HCT116 (cell line): ENCODE measurements at regions not wholly inside any gene's neighbourhood (a gene's known extent, or its start where the extent isn't known, plus 50 kb on each side); places are given as distances from the start of the nearest gene placed in this dataset.

Experiments
- ATAC-seq: fragments of 200-7000 bp; cut with Tn5 transposase; 2 replicates; pipeline ENCODE4 v1.9.1; 2020; ENCODE audit warnings: mild to moderate bottlenecking, moderate library complexity
- BruUV-seq: library from RNA; stranded (reverse); fragments of 400-500 nt; replicated peaks from 2 replicates; lab custom pipeline; 2021; lab: Mats Ljungman, UMichigan
- CTCF ChIA-PET: fragments of 300-600 bp; sonication (Branson Sonifier 250); formaldehyde crosslinking; loops from one replicate; lab custom pipeline; 2021; ENCODE audit warnings: antibody characterized with exemption; lab: Charles Lee
- POLR2A ChIA-PET: fragments of 300-600, 350-600 bp; sonication (Branson Sonifier 250); formaldehyde crosslinking; loops from one replicate; lab custom pipeline; 2021; ENCODE audit warnings: antibody characterized with exemption; lab: Charles Lee
- RAD21 ChIA-PET, 2 experiments: fragments of 300-600 bp; sonication (Branson Sonifier 250); formaldehyde crosslinking; loops; one replicate each; lab custom pipeline; 2023; ENCODE audit warnings: low total read pairs in 2 of 2; ENCODE audit not compliant: uncharacterized antibody in 2 of 2, unreplicated experiment in 2 of 2, low non-redundant PET in 1 of 2; lab: Charles Lee
- DNase-seq: peaks from one replicate; pipeline ENCODE4 v3.0.0-alpha.2; 2010; ENCODE audit warnings: low read depth, low spot score
- H2AFZ ChIP-seq: fragments of 200-600 bp; shearing (Covaris generic), sonication (generic); 2 replicates; pipeline ENCODE4 v1.6.1; 2017; ENCODE audit warnings: low read depth, mixed run types, mixed read lengths, antibody characterized with exemption, low read length; ENCODE audit not compliant: poor library complexity, severe bottlenecking
- H3K27ac ChIP-seq: 2 replicates; pipeline ENCODE4 v1.5.1; 2012; ENCODE audit warnings: low read depth, low read length
- H3K27me3 ChIP-seq: fragments of 200-600 bp; sonication (generic); 2 replicates; pipeline ENCODE4 v1.6.1; 2016; ENCODE audit warnings: mixed run types, low read length, mixed read lengths; ENCODE audit not compliant: insufficient read depth
- H3K36me3 ChIP-seq, 2 experiments: fragments of 200-500 bp in 1 of 2; fragments of 200-600 bp in 1 of 2; sonication (Bioruptor generic) in 1 of 2; sonication (generic) in 1 of 2; 2 replicates each; pipeline versions ENCODE4 v1.5.1 to v1.6.1; 2014 to 2016; ENCODE audit warnings: low read length in 2 of 2, inconsistent platforms in 1 of 2, mixed read lengths in 1 of 2, mixed run types in 1 of 2; ENCODE audit not compliant: insufficient read depth in 2 of 2, control insufficient read depth in 1 of 2
- H3K4me1 ChIP-seq, 2 experiments: fragments of 200-600 bp in 1 of 2; sonication (generic) in 1 of 2; 2 replicates each; pipeline versions ENCODE4 v1.5.1 to v1.6.1; 2012 to 2017; ENCODE audit warnings: low read length in 2 of 2, inconsistent platforms in 1 of 2, mild to moderate bottlenecking in 1 of 2, mixed read lengths in 1 of 2, mixed run types in 1 of 2, moderate library complexity in 1 of 2; ENCODE audit not compliant: insufficient read depth in 2 of 2, control insufficient read depth in 1 of 2
- H3K4me2 ChIP-seq: fragments of 200-600 bp; sonication (generic); 2 replicates; pipeline ENCODE4 v1.6.1; 2017; ENCODE audit warnings: mixed run types, low read length, mixed read lengths
- H3K4me3 ChIP-seq, 2 experiments: fragments of 200-600 bp in 1 of 2; sonication (generic) in 1 of 2; replicated peaks in 1 of 2; 2 replicates each; pipeline ENCODE4 v1.5.1; 2011 to 2016; ENCODE audit warnings: low read length in 2 of 2, control low read depth in 1 of 2, low read depth in 1 of 2, mild to moderate bottlenecking in 1 of 2, mixed read lengths in 1 of 2, mixed run types in 1 of 2
- H3K79me2 ChIP-seq: fragments of 200-600 bp; sonication (generic); 2 replicates; pipeline ENCODE4 v1.6.1; 2017; ENCODE audit warnings: mild to moderate bottlenecking, mixed run types, low read length, moderate library complexity, mixed read lengths; ENCODE audit not compliant: insufficient read depth
- H3K9ac ChIP-seq: fragments of 200-600 bp; sonication (generic); 2 replicates; pipeline ENCODE4 v1.6.1; 2016; ENCODE audit warnings: low read length, mixed read lengths
- H3K9me2 ChIP-seq: fragments of 200-600 bp; sonication (generic), shearing (Covaris generic); 2 replicates; pipeline ENCODE4 v1.6.1; 2017; ENCODE audit warnings: mixed run types, mild to moderate bottlenecking, moderate library complexity; ENCODE audit not compliant: insufficient read depth
- H3K9me3 ChIP-seq, 2 experiments: fragments of 200-500 bp in 1 of 2; fragments of 200-600 bp in 1 of 2; sonication (Bioruptor generic) in 1 of 2; sonication (generic) in 1 of 2; 2 replicates each; pipeline ENCODE4 v1.6.1; 2014 to 2017; ENCODE audit warnings: low read length in 2 of 2, mixed read lengths in 2 of 2, inconsistent platforms in 1 of 2, low read depth in 1 of 2, mild to moderate bottlenecking in 1 of 2, mixed run types in 1 of 2, moderate library complexity in 1 of 2; ENCODE audit not compliant: control insufficient read depth in 1 of 2, insufficient read depth in 1 of 2
- H4K20me1 ChIP-seq: fragments of 200-600 bp; sonication (generic), shearing (Covaris generic); 2 replicates; pipeline ENCODE4 v1.6.1; 2017; ENCODE audit warnings: mixed run types, mild to moderate bottlenecking, moderate library complexity; ENCODE audit not compliant: insufficient read depth
- ATF3 ChIP-seq: IDR thresholded peaks from 2 replicates; pipeline ENCODE4 v1.6.1; 2012
- CEBPB ChIP-seq: IDR thresholded peaks from 2 replicates; pipeline ENCODE4 v1.6.1; 2012; ENCODE audit warnings: low read depth
- ELF1 ChIP-seq: IDR thresholded peaks from 2 replicates; pipeline ENCODE4 v1.6.1; 2012; ENCODE audit warnings: low read depth, borderline replicate concordance
- EZH2 ChIP-seq: fragments of 200-600 bp; sonication (generic); IDR thresholded peaks from 2 replicates; pipeline ENCODE4 v1.6.1; 2017; ENCODE audit warnings: antibody characterized with exemption, mixed run types
- EZH2phosphoT487 ChIP-seq: fragments of 200-600 bp; IDR thresholded peaks from 2 replicates; pipeline ENCODE4 v1.6.1; 2018; ENCODE audit warnings: antibody characterized with exemption, borderline replicate concordance
- FOSL1 ChIP-seq: IDR thresholded peaks from 2 replicates; pipeline ENCODE4 v1.6.1; 2012; ENCODE audit warnings: low read depth
- MAX ChIP-seq: IDR thresholded peaks from 2 replicates; pipeline ENCODE4 v1.6.1; 2012
- RAD21 ChIP-seq: IDR thresholded peaks from 2 replicates; pipeline ENCODE4 v1.6.1; 2012; ENCODE audit warnings: low read depth, mild to moderate bottlenecking
- SIN3A ChIP-seq: IDR thresholded peaks from 2 replicates; pipeline ENCODE4 v1.6.1; 2012; ENCODE audit warnings: low read depth
- SP1 ChIP-seq: IDR thresholded peaks from 2 replicates; pipeline ENCODE4 v1.6.1; 2012; ENCODE audit warnings: low read depth
- ZBTB33 ChIP-seq: IDR thresholded peaks from 2 replicates; pipeline ENCODE4 v1.6.1; 2011; ENCODE audit warnings: mild to moderate bottlenecking, low read length, moderate library complexity; ENCODE audit not compliant: insufficient replicate concordance; ENCODE audit errors: extremely low read depth
- ZNF274 ChIP-seq: fragments of 200-500 bp; sonication (Bioruptor generic); IDR thresholded peaks from 2 replicates; pipeline ENCODE4 v1.6.1; 2014; ENCODE audit warnings: mild to moderate bottlenecking, low read depth, low read length, inconsistent platforms
- intact Hi-C: fragments of 100-400 bp; cut with micrococcal nuclease; formaldehyde crosslinking; loops from 2 replicates; pipeline ENCODE4 v1.10.0; 2022

GRCh38 chr1:82392513-82392912 lies 591.8 kb downstream of the ADGRL2 start:
- H3K4me2 ChIP-seq = no peak overlapping the region
- no peaks in the 10 kb centered on the region for H3K9me2 ChIP-seq
- ChIA-PET RAD21 (no interaction called here), CTCF (no interaction called here), POLR2A (no interaction called here)
- H3K27me3 ChIP-seq = no peaks in the 10 kb centered on the region
- H3K4me1 ChIP-seq = no peaks in the 10 kb centered on the region
- no peaks in the 10 kb centered on the region for H3K36me3 ChIP-seq
- ATAC-seq (no peak), DNase-seq (no peak)
- H3K79me2 ChIP-seq = no peaks in the 10 kb centered on the region
- TF ChIP-seq ZNF274 (no peak), EZH2 (no peak), ELF1 (no peak), ZBTB33 (no peak), CEBPB (no peak), ATF3 (no peak), EZH2phosphoT487 (no peak), SP1 (no peak), MAX (no peak), FOSL1 (no peak), SIN3A (no peak), RAD21 (no peak)
- BruUV-seq = no TSS peak
- no peak overlapping the region for H3K27ac ChIP-seq
- no peak overlapping the region for H3K4me3 ChIP-seq
- no peak overlapping the region for H3K9ac ChIP-seq
- H4K20me1 ChIP-seq = no peaks in the 10 kb centered on the region
- intact Hi-C loops = no loop called here
- no peak overlapping the region for H2AFZ ChIP-seq
- H3K9me3 ChIP-seq = no peaks in the 10 kb centered on the region; a peak in 2 of 4 replicates
